ENCODE measurements at regions not wholly inside any gene's neighbourhood (a gene's known extent, or its start where the extent isn't known, plus 50 kb on each side); places are given as distances from the start of the nearest gene placed in this dataset.

DNA sequence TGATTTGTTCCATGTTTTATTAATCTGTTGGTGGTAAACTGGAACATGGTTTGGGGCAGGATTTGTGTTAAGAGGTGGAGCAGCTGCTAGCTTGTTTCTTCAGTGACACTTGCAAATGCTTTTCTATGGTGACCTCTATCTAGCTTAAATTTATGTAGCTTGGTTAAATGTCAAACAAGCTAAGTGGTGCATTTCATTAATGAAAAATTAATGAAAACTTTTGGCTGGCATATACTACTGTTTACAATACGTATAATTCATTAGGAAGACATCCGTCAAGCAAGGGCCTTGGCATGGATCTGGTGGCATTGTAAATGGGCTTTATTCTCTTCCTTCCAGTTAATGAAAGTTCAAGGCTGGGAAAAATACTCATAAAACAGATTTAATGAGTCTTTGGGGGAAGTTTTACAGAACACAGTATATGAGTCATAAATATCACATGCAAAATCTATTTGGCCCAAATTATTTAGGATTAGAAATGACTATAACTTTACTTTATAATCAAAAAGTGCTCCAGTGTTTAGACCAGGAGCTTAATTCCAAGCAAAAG is 807.7 kb upstream of the SEL1L start:
- DNase-seq (ENCODE audit: low spot score): no peak

DNA sequence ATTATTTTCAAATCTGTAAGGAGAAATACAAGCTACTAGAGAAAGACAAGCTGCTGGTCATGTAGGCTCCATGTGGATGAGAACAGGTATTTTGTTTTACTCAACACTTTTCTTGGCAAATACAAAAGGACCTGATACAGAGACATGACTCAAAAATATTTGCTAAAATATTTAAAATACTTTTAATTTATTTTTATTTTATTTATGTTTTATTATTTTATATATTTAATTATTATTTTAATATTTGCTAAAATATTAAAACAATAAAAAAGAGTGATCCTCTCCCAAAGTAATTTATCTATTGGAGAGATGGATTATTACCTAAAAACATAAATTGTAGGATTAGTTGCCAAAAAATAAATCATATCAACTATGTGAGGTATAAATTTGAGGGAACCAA is 808.9 kb upstream of the SEL1L start:
- DNase-seq (ENCODE audit: low spot score): no peak

GRCh38 chr14:82345184-82345583 is 811.5 kb upstream of the SEL1L start:
- DNase-seq (ENCODE audit: low spot score): no peak

- DNase-seq (ENCODE audit: low spot score): peak; percentile 17
Observed at GRCh38 chr14:82354126-82354525, 820.5 kb upstream of the SEL1L start.

DNA sequence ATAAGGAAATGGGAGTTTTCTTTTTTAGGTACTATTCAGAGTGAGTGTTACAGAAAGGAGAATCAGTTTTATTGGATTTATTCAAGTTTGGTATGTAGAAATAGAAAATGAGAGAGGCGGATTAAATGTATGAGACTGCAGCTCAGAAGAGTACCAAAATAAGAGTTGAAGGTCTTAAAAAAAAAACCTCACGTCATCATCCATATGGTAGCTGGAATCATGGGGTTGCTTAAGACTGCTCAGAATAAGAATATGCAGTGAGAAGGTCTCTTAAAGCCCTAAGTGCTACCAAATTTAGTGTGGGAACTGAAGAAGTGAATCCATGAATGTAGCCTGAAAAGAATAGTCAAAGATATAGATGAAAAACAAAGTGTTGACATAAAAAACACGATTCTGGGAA is 825.5 kb upstream of the SEL1L start:
- DNase-seq (ENCODE audit: low spot score): no peak

- DNase-seq (ENCODE audit: low spot score): no peak
Observed at GRCh38 chr14:82362452-82362851, 828.8 kb upstream of the SEL1L start.

GRCh38 chr14:82365471-82365870 is 831.8 kb upstream of the SEL1L start:
- DNase-seq (ENCODE audit: low spot score): no peak

GRCh38 chr14:82366803-82367202 is 833.1 kb upstream of the SEL1L start:
- DNase-seq (ENCODE audit: low spot score): no peak

GRCh38 chr14:82379291-82379690 is 845.6 kb upstream of the SEL1L start:
- DNase-seq (ENCODE audit: low spot score): no peak

DNA sequence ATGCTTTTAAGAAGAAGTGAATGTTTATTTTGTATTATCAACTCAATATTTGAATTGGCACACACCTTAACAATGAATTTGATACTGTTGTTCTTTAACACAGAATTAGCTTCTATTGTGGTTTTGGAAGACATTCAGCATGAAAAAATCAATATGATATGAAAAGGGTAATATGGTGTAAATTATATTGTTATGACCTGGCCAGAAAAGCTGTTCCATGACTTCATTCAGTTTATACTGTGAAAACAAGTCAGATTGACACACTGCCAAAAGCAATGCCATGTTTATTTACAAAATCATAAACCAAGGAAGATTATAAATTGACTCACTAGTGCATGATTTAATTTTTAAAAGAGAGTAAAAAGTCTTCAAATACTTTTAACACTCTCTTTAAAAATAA is 851.4 kb upstream of the SEL1L start:
- DNase-seq (ENCODE audit: low spot score): peak; percentile 18

DNA sequence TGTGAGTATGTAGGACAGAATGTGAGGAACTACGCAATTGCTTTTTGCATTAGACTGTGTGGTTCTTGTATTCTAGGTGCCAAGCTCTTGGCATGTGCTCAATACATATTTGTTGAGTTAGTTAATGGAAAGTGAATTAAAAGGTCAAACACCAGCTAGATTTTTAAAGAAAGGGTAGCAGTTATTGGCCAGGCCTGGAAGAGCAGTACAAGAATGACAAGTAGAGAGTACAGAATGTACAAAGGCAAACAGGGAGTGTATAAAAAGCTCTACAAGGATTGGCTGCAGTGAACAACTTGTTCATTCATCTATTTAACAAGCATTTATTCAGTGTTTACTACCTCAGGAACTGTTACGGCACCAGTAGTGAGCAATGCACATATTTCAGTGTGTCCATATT is 854.0 kb upstream of the SEL1L start:
- DNase-seq (ENCODE audit: low spot score): no peak

DNA sequence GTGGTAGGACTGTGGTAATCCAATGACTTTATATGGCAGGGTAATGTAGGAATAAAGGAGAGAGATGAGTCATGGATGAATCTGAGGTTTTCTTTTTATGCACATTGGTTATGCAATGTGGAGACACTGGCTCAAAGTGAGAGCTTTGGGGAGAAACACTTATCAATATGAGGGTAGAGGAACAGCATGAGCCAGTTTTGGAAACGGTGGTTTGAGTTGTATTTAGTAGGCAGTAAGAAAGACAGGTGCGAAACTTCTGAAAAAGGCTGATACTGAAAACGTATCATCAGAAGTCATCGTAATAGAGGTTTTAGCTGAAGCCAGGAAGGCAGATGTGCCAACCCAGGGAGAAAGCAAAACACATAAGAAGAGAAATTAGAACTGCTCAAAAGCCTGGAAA is 854.8 kb upstream of the SEL1L start:
- DNase-seq (ENCODE audit: low spot score): peak; percentile 9

DNA sequence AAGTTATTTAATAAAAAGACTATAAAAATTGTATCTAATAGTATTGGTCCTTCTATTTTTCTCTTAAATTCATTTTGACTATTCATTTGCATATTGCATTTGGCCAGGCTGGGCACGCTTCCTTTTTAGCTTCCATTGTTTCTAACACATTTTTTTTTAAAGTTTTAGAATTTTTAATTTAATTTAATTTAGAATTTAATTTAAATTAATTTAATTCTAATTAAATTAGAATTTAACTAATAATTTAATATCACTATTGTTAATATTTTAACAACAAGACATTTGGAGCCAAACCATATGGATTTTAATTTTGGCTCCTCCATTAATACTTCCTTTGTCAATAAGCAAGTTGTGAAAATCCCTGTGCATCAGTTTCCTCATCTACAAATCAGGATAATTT is 856.9 kb upstream of the SEL1L start:
- DNase-seq (ENCODE audit: low spot score): no peak

- DNase-seq (ENCODE audit: low spot score): no peak
Observed at GRCh38 chr14:82394916-82395315, 861.3 kb upstream of the SEL1L start.

- DNase-seq (ENCODE audit: low spot score): peak; percentile 58
Observed at GRCh38 chr14:82398256-82398655, 864.6 kb upstream of the SEL1L start.

- DNase-seq (ENCODE audit: low spot score): no peak
Observed at GRCh38 chr14:82403987-82404386, 870.3 kb upstream of the SEL1L start.

DNA sequence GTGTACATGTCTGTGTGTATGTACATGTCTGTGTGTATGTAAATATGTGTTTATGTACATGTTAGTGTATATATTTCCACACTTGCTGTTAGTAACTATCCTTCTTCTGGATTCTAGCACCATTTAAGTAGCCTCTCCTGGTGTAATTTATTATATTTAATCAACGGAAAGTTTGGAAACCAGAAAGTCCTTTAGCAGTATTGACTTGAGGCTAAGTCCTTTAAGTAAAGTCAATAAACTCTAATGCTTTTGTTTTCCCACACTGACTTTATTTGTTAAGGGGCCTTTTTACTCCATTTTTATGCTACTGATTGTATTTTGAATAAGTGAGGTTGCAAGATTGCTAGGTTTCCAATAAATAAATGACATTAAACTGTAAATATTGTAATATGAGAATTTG is 876.4 kb upstream of the SEL1L start:
- no peak for DNase-seq (ENCODE audit: low spot score)

DNA sequence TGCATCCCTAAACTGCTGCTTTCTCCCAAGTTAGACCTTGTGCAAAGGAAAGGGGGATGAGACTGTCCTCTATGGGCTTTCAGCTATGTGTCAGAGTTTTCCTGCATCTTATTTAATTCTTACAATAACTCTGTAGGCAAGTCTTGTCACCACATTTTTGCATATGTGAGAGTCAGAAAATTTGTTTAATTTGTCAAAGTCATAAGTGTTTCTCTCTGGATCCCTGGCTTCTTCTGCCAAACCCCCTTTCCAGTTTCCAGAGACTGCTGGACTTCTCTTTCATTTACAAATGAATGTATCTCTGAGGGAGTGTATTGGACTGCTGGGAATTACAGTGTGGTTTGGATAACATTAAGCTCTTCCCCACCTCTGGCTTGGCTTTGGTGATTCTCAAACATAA is 877.6 kb upstream of the SEL1L start:
- DNase-seq (ENCODE audit: low spot score): no peak

GRCh38 chr14:82412545-82412944 is 878.9 kb upstream of the SEL1L start:
- no peak for DNase-seq (ENCODE audit: low spot score)

GRCh38 chr14:82414853-82415539 is 881.3 kb upstream of the SEL1L start:
- peak; percentile 8 for DNase-seq (ENCODE audit: low spot score)

- no peak for DNase-seq (ENCODE audit: low spot score)
Observed at GRCh38 chr14:82419933-82420332, 886.3 kb upstream of the SEL1L start.

- no peak for DNase-seq (ENCODE audit: low spot score)
Observed at GRCh38 chr14:82420871-82421270, 887.2 kb upstream of the SEL1L start.

GRCh38 chr14:82421286-82421685 is 887.6 kb upstream of the SEL1L start:
- no peak for DNase-seq (ENCODE audit: low spot score)

- DNase-seq (ENCODE audit: low spot score): no peak
Observed at GRCh38 chr14:82422230-82422629, 888.6 kb upstream of the SEL1L start.

All from H4 (cell line).